CD4-positive, CD25-positive, alpha-beta regulatory T cell (primary cell): ENCODE measurements at regions not wholly inside any gene's neighbourhood (a gene's known extent, or its start where the extent isn't known, plus 50 kb on each side); places are given as distances from the start of the nearest gene placed in this dataset.
"Not testable (repeated sequence)": the region's sequence is repeated elsewhere in the genome, so short reads cannot be mapped to it uniquely, and the experiment has no call there.

Source experiments
- ATAC-seq, 2 donors: fragments of 150-1000 bp; cut with Tn5 transposase; one replicate each; pipeline ENCODE4 v1.10.0; 2021; ENCODE audit warnings: low read depth in 2 of 2, moderate number of reproducible peaks in 2 of 2, moderate library complexity in 1 of 2
- DNase-seq, 3 donors: peaks; one replicate each; pipeline versions ENCODE4 v3.0.0 to v3.0.0-alpha.2; 2012 to 2022; ENCODE audit warnings: mixed read lengths in 1 of 3
- H3K27ac ChIP-seq: one replicate; pipeline ENCODE4 v1.7.0; 2013; ENCODE audit warnings: mild to moderate bottlenecking, low read length; ENCODE audit not compliant: insufficient read depth, poor library complexity, severe bottlenecking
- H3K27me3 ChIP-seq: one replicate; pipeline ENCODE4 v1.7.0; 2013; ENCODE audit warnings: low read length; ENCODE audit not compliant: control insufficient read depth, insufficient read depth
- H3K36me3 ChIP-seq: one replicate; pipeline ENCODE4 v1.7.0; 2013; ENCODE audit warnings: mild to moderate bottlenecking, low read length, moderate library complexity; ENCODE audit not compliant: control insufficient read depth, insufficient read depth
- H3K4me1 ChIP-seq: 2 replicates; pipeline ENCODE4 v1.7.0; 2013; ENCODE audit warnings: mild to moderate bottlenecking, low read length; ENCODE audit not compliant: insufficient read depth, control insufficient read depth, poor library complexity, severe bottlenecking
- H3K4me3 ChIP-seq: one replicate; pipeline ENCODE4 v1.7.0; 2013; ENCODE audit warnings: low read depth, mild to moderate bottlenecking, low read length, moderate library complexity
- H3K9me3 ChIP-seq, 2 experiments: 1 replicate in 1 of 2; 2 replicates in 1 of 2; pipeline ENCODE4 v1.7.0; 2013; ENCODE audit warnings: low read length in 2 of 2, mild to moderate bottlenecking in 1 of 2, moderate library complexity in 1 of 2; ENCODE audit not compliant: control insufficient read depth in 2 of 2
- H3K27ac Mint-ChIP-seq, 3 donors: one replicate each; pipeline ENCODE4 v1.8.0; 2020 to 2022; ENCODE audit warnings: mild to moderate bottlenecking in 3 of 3, mixed read lengths in 3 of 3, moderate library complexity in 2 of 3
- H3K27me3 Mint-ChIP-seq: one replicate; pipeline ENCODE4 v1.8.0; 2022; ENCODE audit warnings: mild to moderate bottlenecking, mixed read lengths
- H3K36me3 Mint-ChIP-seq: one replicate; pipeline ENCODE4 v1.8.0; 2020; ENCODE audit warnings: mixed read lengths
- H3K4me1 Mint-ChIP-seq, 4 donors: one replicate each; pipeline ENCODE4 v1.8.0; 2020 to 2022; ENCODE audit warnings: mixed read lengths in 4 of 4, mild to moderate bottlenecking in 1 of 4
- H3K4me3 Mint-ChIP-seq, 4 donors: one replicate each; pipeline ENCODE4 v1.8.0; 2020 to 2022; ENCODE audit warnings: mild to moderate bottlenecking in 4 of 4, mixed read lengths in 4 of 4, moderate library complexity in 3 of 4
- H3K9me3 Mint-ChIP-seq, 7 donors: one replicate each; pipeline ENCODE4 v1.8.0; 2020 to 2022; ENCODE audit warnings: mixed read lengths in 7 of 7, mild to moderate bottlenecking in 3 of 7, moderate library complexity in 2 of 7

- not testable (repeated sequence) for H3K36me3 ChIP-seq, H3K4me1 ChIP-seq, H3K4me1 Mint-ChIP-seq, H3K27me3 ChIP-seq, H3K27ac ChIP-seq, H3K9me3 ChIP-seq, ATAC-seq, H3K4me3 ChIP-seq, H3K27ac Mint-ChIP-seq, DNase-seq, H3K4me3 Mint-ChIP-seq, H3K9me3 Mint-ChIP-seq, H3K27me3 Mint-ChIP-seq, H3K36me3 Mint-ChIP-seq
These were observed 122.0 kb upstream of the PRSS12 start for GRCh38 chr4:118474771-118475170.

- H3K9me3 ChIP-seq, H3K4me3 Mint-ChIP-seq, H3K27me3 Mint-ChIP-seq, H3K4me1 ChIP-seq, ATAC-seq, H3K27ac Mint-ChIP-seq, H3K4me1 Mint-ChIP-seq, H3K36me3 Mint-ChIP-seq, H3K4me3 ChIP-seq, H3K27ac ChIP-seq, H3K9me3 Mint-ChIP-seq, H3K36me3 ChIP-seq, DNase-seq, H3K27me3 ChIP-seq: not testable (repeated sequence)
These were observed 123.1 kb upstream of the PRSS12 start for GRCh38 chr4:118475901-118476300.

GRCh38 chr4:118477826-118478225 is 125.0 kb upstream of the PRSS12 start:
- H3K27ac Mint-ChIP-seq: not testable (repeated sequence)

GRCh38 chr4:118485801-118486314 is 133.1 kb upstream of the PRSS12 start:
- DNase-seq, H3K27me3 Mint-ChIP-seq, H3K27me3 ChIP-seq, H3K27ac ChIP-seq, H3K27ac Mint-ChIP-seq, H3K4me3 Mint-ChIP-seq, H3K9me3 Mint-ChIP-seq, H3K36me3 Mint-ChIP-seq, H3K4me3 ChIP-seq, H3K4me1 Mint-ChIP-seq, H3K4me1 ChIP-seq, H3K36me3 ChIP-seq, ATAC-seq, H3K9me3 ChIP-seq: not testable (repeated sequence)

More at GRCh38 chr4:118477826-118478225, 125.0 kb upstream of the PRSS12 start:
- H3K4me1 ChIP-seq, ATAC-seq, H3K36me3 ChIP-seq, H3K4me3 Mint-ChIP-seq, H3K9me3 Mint-ChIP-seq, H3K27me3 Mint-ChIP-seq, H3K9me3 ChIP-seq, H3K36me3 Mint-ChIP-seq, DNase-seq, H3K27me3 ChIP-seq, H3K27ac ChIP-seq, H3K4me1 Mint-ChIP-seq, H3K4me3 ChIP-seq: not testable (repeated sequence)

GRCh38 chr4:118492963-118493362 is 140.2 kb upstream of the PRSS12 start:
- H3K4me3 ChIP-seq, ATAC-seq, H3K4me3 Mint-ChIP-seq, H3K27ac Mint-ChIP-seq, H3K4me1 ChIP-seq, H3K27ac ChIP-seq, H3K36me3 Mint-ChIP-seq, H3K27me3 Mint-ChIP-seq, DNase-seq, H3K9me3 Mint-ChIP-seq, H3K4me1 Mint-ChIP-seq, H3K9me3 ChIP-seq, H3K36me3 ChIP-seq, H3K27me3 ChIP-seq: not testable (repeated sequence)

GRCh38 chr4:118494437-118494836 is 141.6 kb upstream of the PRSS12 start:
- ATAC-seq, H3K27me3 Mint-ChIP-seq, H3K4me1 ChIP-seq, H3K4me3 ChIP-seq, H3K27ac Mint-ChIP-seq, H3K9me3 ChIP-seq, H3K4me1 Mint-ChIP-seq, H3K9me3 Mint-ChIP-seq, H3K36me3 ChIP-seq, DNase-seq, H3K27ac ChIP-seq, H3K4me3 Mint-ChIP-seq, H3K27me3 ChIP-seq, H3K36me3 Mint-ChIP-seq: not testable (repeated sequence)

GRCh38 chr4:118502967-118503366 is 150.2 kb upstream of the PRSS12 start:
- not testable (repeated sequence) for H3K9me3 ChIP-seq, H3K36me3 Mint-ChIP-seq, H3K36me3 ChIP-seq, H3K27me3 Mint-ChIP-seq, H3K27ac Mint-ChIP-seq, H3K4me3 Mint-ChIP-seq, H3K27me3 ChIP-seq, H3K4me3 ChIP-seq, H3K4me1 Mint-ChIP-seq, H3K27ac ChIP-seq, H3K4me1 ChIP-seq, DNase-seq, H3K9me3 Mint-ChIP-seq, ATAC-seq

- H3K27me3 ChIP-seq, H3K36me3 ChIP-seq, H3K27ac Mint-ChIP-seq, H3K4me1 Mint-ChIP-seq, H3K9me3 ChIP-seq, DNase-seq, H3K4me1 ChIP-seq, H3K9me3 Mint-ChIP-seq, H3K4me3 Mint-ChIP-seq, H3K27me3 Mint-ChIP-seq, H3K4me3 ChIP-seq, H3K36me3 Mint-ChIP-seq, H3K27ac ChIP-seq, ATAC-seq: not testable (repeated sequence)
These were observed 152.1 kb upstream of the PRSS12 start for GRCh38 chr4:118504927-118505326.
